RPMI8226 (cell line): ENCODE measurements at regions not wholly inside any gene's neighbourhood (a gene's known extent, or its start where the extent isn't known, plus 50 kb on each side); places are given as distances from the start of the nearest gene placed in this dataset.

Experiments
- DNase-seq: peaks from one replicate; pipeline ENCODE4 v3.0.0-alpha.2; 2015

DNA sequence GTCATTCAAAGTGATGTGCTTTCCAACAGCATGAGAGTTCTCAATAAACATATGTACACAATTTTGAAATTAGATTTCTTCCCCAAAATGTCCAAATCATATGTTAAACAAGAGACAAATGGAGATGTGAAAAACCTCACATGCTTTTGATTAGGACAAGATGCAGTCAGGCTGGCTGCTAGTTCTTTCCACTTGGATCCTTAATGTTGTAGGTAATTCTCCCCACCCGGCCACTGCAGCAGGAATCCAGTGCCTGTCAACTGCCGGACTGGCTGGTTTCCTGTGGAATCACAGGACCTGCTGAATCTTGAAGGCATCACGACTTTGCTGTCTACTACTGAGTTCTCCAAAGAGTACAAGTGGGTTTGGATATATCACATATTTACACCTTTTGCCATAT lies 138.6 kb upstream of the AKR1E2 start:
- DNase-seq = no peak

GRCh38 chr10:4686644-4686996 lies 139.4 kb upstream of the AKR1E2 start:
- no peak for DNase-seq

DNA sequence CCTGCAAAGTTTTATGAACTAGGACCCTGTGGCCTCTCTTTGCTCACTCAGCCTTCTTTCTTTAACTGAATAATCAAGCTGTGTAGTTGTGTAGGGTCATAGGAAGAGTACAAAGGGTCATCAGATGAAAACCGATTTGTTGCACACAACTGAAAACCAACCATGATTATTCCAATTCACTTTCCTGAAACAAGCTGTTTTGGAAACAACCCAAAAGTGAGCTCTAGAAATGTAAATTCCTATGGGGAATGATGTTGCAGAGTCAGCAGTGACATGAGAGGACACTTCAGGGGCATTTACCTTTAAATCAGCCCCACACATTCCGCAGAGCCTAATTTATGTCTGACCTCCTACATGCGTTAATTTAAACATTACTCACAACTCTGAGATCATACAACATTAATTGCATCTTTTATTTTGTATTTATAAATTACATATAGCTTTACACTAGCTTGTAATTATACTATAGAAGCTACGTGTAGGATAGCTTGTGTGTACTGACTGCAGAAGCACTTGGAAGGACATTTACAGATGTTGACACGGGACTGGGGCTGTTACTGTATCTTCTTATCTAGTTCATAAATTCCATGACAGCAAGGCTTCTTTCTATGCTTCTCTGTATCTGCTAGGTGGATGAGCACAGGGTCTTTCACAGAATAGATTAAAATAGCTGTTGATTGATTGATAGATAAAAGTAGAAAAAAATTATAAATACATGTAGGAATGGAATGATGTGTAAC lies 139.9 kb upstream of the AKR1E2 start:
- DNase-seq = no peak

DNA sequence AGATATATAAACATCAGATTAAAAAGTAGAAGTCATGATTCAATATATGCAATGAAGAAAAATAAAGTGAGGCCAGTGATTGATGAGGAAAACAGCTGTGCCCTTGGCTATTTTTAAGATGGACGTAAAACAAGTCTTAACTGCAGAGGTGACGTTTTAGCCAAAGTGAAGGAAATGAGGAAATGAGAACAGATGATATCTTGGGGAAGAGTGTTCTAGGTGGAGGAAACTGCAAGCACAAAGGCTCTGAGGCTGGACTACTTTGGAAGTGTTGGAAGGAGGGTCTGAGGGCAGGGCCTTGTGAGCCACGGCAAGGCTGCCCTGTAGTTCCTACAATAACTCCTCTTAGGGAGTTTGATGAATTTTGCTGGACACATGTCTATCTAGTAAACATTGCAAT lies 140.5 kb upstream of the AKR1E2 start:
- no peak for DNase-seq

DNA sequence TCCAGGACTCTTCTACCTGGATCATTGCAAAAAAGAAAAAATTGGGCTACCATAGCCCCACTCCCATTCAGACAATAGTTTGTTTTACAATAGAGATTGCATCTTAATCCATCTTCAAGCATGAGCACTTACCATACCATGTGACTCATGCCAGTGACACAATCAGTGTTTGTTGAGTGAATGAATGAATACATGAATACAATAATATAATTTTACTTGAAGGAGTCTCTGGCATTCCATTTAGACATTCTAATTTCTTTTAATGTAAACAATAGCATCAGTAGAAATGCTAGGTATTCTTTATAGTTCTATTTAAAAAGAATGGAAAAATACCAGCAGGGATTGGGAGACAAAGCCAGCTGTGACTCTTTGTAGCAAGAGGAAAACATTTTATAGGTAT lies 141.6 kb upstream of the AKR1E2 start:
- no peak for DNase-seq

GRCh38 chr10:4683838-4684237 lies 142.2 kb upstream of the AKR1E2 start:
- no peak for DNase-seq

DNA sequence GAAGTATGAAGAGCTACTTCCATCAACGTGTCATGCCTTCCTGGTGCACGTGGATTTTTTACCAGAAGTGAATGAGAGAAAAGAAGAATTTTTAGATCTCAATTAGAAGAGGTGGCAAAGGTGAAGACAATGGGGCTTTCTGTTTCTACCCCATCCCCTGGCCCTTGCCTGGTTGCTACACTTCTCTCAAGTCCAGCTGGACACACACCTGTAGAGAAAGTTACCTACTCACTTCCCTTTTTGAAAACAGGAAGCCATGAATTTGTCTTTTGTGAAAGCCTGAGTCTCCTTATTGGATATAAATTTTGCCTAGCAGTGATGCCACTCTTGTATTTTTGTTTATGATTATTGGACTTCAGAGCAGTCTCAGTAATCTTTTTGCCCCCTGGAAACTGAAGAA lies 142.9 kb upstream of the AKR1E2 start:
- peak; percentile 64 for DNase-seq

GRCh38 chr10:4678951-4679671 lies 146.9 kb upstream of the AKR1E2 start:
- DNase-seq = no peak

GRCh38 chr10:4678023-4678950 lies 147.7 kb upstream of the AKR1E2 start:
- no peak for DNase-seq

- DNase-seq = no peak
Measured at GRCh38 chr10:4677296-4678021, 148.5 kb upstream of the AKR1E2 start.

- DNase-seq = no peak
Measured at GRCh38 chr10:4676566-4676965, 149.4 kb upstream of the AKR1E2 start.

- DNase-seq = no peak
Measured at GRCh38 chr10:4675808-4676207, 150.2 kb upstream of the AKR1E2 start.

DNA sequence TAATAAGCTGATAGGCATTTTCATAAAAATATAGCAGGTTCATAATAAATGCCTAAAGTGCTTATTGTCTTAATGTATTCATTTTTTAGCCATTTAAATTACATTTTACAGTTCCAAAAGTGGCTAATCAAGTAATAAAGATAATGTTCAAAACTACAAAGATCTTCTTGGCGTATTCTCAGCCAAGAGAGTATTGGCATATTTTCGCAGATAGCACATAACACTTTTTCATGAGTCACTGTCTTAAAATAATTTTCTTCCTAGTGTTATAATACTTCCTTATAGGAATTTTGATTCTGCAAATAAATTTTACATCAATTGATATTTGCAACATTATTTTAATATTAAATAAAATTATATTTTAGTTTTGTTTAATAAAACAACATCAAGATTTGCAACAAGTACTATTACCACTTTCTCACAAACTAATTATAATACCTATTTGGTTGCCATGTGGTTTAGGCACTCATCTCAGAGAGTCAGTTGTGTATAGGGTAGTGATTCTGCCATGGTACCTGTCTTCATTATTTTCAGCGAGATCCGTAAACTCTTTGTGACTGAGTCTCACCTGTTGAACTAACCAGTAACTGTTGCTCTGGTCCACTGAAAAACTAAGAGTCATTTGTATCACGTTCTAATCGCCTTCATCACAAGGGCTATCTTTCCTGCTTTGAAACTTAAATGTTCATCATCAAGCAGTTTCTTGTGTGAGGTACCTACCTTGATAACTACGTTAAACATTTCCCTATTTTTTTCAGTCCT lies 152.5 kb upstream of the AKR1E2 start:
- DNase-seq = no peak

- no peak for DNase-seq
Measured at GRCh38 chr10:4672201-4672600, 153.8 kb upstream of the AKR1E2 start.

DNA sequence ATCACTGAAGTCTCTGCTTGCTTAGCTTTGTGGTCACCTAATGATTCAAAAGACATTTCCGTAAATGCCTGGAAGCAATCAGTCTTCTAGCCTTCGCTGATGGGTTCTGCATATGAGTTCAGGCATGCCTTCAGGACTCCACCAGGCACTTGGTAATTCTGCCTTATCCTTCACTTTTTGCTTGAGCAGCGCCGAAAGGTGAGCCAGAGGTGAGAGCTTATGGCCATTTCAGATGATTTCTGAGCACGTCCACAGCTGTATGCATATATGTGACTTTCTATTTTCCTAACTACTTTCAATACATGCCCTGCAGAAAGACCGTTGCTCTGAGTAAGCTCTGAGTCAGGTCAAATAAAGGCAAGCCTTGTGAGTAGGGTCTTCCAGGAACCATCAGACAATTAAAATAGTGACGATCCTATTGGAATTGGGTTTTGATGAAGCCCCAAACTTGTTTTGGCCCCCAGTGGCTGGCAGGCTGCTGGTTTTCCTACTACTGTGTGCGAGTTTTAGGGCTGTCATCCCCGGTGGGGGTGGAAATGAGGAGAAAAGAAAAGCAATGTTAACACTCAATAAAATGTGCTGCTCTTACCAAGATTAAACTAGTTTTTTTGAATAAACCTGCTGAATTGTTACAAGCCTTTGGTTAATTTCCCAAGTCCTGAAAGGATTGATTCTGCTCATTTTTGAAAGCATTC lies 154.4 kb upstream of the AKR1E2 start:
- DNase-seq = peak; percentile 48

GRCh38 chr10:4670737-4671136 lies 155.3 kb upstream of the AKR1E2 start:
- DNase-seq = no peak

- no peak for DNase-seq
Measured at GRCh38 chr10:4669585-4669984, 156.4 kb upstream of the AKR1E2 start.

GRCh38 chr10:4663162-4663992 lies 162.6 kb upstream of the AKR1E2 start:
- DNase-seq = peak; percentile 51

- DNase-seq = no peak
Measured at GRCh38 chr10:4662576-4663161, 163.3 kb upstream of the AKR1E2 start.
